ENCODE measurements at regions not wholly inside any gene's neighbourhood (a gene's known extent, or its start where the extent isn't known, plus 50 kb on each side); places are given as distances from the start of the nearest gene placed in this dataset.

- no peak for DNase-seq
- H3K4me1 ChIP-seq, result no peaks in the 10 kb centered on the region
- H3K27ac ChIP-seq, result no peak overlapping the region
- no peaks in the 10 kb centered on the region for H3K9me3 ChIP-seq
- no peaks in the 10 kb centered on the region for H3K36me3 ChIP-seq
- TF ChIP-seq CTCF (IDR thresholded peaks at IDR 0.05) (no peak), POLR2A (IDR thresholded peaks at IDR 0.05) (no peak)
- H3K27me3 ChIP-seq, result no peaks in the 10 kb centered on the region
- no peak overlapping the region for H3K4me3 ChIP-seq
Measured at GRCh38 chrX:109936114-109936513, 66.8 kb upstream of the TMEM164 start.

GRCh38 chrX:109936598-109936997 is 66.3 kb upstream of the TMEM164 start:
- TF ChIP-seq POLR2A (IDR thresholded peaks at IDR 0.05) (no peak), CTCF (IDR thresholded peaks at IDR 0.05) (no peak)
- no peak overlapping the region for H3K27ac ChIP-seq
- H3K9me3 ChIP-seq, result no peaks in the 10 kb centered on the region
- no peaks in the 10 kb centered on the region for H3K36me3 ChIP-seq
- H3K4me3 ChIP-seq, result no peak overlapping the region
- H3K27me3 ChIP-seq, result no peaks in the 10 kb centered on the region
- DNase-seq, result no peak
- no peaks in the 10 kb centered on the region for H3K4me1 ChIP-seq

GRCh38 chrX:109939498-109939897 is 63.4 kb upstream of the TMEM164 start:
- Histone ChIP-seq H3K36me3 (no peaks in the 10 kb centered on the region), H3K27me3 (no peaks in the 10 kb centered on the region), H3K9me3 (no peaks in the 10 kb centered on the region), H3K4me1 (no peaks in the 10 kb centered on the region), H3K4me3 (no peak overlapping the region), H3K27ac (no peak overlapping the region)
- no peak for TF ChIP-seq CTCF (IDR thresholded peaks at IDR 0.05)
- no peak for TF ChIP-seq POLR2A (IDR thresholded peaks at IDR 0.05)
- no peak for DNase-seq

GRCh38 chrX:109940411-109940810 is 62.5 kb upstream of the TMEM164 start:
- no peaks in the 10 kb centered on the region for H3K9me3 ChIP-seq
- H3K4me3 ChIP-seq, result no peak overlapping the region
- no peak for DNase-seq
- no peak for TF ChIP-seq POLR2A (IDR thresholded peaks at IDR 0.05)
- no peak for TF ChIP-seq CTCF (IDR thresholded peaks at IDR 0.05)
- H3K4me1 ChIP-seq, result no peaks in the 10 kb centered on the region
- H3K27ac ChIP-seq, result no peak overlapping the region
- no peaks in the 10 kb centered on the region for H3K27me3 ChIP-seq
- no peaks in the 10 kb centered on the region for H3K36me3 ChIP-seq

- no peaks in the 10 kb centered on the region for H3K27me3 ChIP-seq
- H3K4me3 ChIP-seq, result no peak overlapping the region
- no peaks in the 10 kb centered on the region for H3K9me3 ChIP-seq
- no peak overlapping the region for H3K27ac ChIP-seq
- TF ChIP-seq CTCF (IDR thresholded peaks at IDR 0.05), result no peak
- no peak for TF ChIP-seq POLR2A (IDR thresholded peaks at IDR 0.05)
- no peaks in the 10 kb centered on the region for H3K36me3 ChIP-seq
- no peak for DNase-seq
- H3K4me1 ChIP-seq, result no peaks in the 10 kb centered on the region
Measured at GRCh38 chrX:109943092-109943739, 59.7 kb upstream of the TMEM164 start.

- H3K36me3 ChIP-seq, result no peaks in the 10 kb centered on the region
- H3K9me3 ChIP-seq, result no peaks in the 10 kb centered on the region
- no peak for DNase-seq
- no peaks in the 10 kb centered on the region for H3K27me3 ChIP-seq
- no peak overlapping the region for H3K27ac ChIP-seq
- H3K4me3 ChIP-seq, result no peak overlapping the region
- TF ChIP-seq CTCF (IDR thresholded peaks at IDR 0.05) (no peak), POLR2A (IDR thresholded peaks at IDR 0.05) (no peak)
- H3K4me1 ChIP-seq, result no peaks in the 10 kb centered on the region
Measured at GRCh38 chrX:109943740-109944092, 59.2 kb upstream of the TMEM164 start.
